ENCODE measurements at regions not wholly inside any gene's neighbourhood (a gene's known extent, or its start where the extent isn't known, plus 50 kb on each side); places are given as distances from the start of the nearest gene placed in this dataset.

DNA sequence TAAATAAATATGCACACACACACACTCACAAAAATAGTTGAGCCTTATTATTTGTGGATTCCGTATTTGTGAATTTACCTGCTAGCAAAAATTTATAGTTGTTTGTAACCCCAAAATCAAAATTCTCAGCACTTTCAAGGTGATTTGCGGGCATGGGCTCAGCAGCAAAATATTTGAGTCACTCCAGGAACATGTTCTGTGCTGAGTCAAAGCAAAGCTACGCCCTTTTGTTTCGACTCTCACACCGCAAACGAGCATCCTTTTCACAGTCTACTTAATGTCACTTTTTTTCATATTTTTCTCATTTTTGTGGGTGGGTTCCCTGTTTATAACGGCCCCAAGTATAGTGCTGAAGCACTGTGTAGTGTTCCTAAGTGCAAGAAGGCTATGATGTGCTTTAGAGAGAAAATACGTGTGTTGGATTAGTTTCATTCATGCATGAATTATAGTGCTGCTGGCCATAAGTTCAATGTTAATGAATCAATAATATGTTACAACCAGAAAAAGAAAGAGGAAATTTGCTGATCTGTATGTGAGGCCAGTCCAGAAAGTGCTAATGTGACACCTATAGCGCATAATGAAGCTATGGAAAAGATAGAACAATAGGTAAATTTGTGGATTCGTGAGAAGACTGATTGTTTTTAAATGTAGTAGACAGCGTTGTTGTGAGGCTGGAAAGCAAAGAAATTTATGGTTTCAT lies 723.2 kb upstream of the AGA start:
- peaks cover 10% of the 10 kb centered on the region for H3K9me3 ChIP-seq (replicated peaks; ENCODE audit: control insufficient read depth, low read depth, low read length)
- 53% methylated on average over 7 of the region's 11 CpGs for WGBS (ENCODE audit: insufficient coverage)
- H3K4me1 ChIP-seq (ENCODE audit: control insufficient read depth, insufficient read depth, low read length): no peaks in the 10 kb centered on the region
- H3K36me3 ChIP-seq (ENCODE audit: control insufficient read depth, insufficient read depth, low read length): no peaks in the 10 kb centered on the region
- no peak overlapping the region for H3K27ac ChIP-seq (ENCODE audit: low read length)
- DNase-seq: no peak
- no peaks in the 10 kb centered on the region for H3K27me3 ChIP-seq (ENCODE audit: control insufficient read depth, insufficient read depth, low read length)
- no peak overlapping the region for H3K4me3 ChIP-seq (ENCODE audit: low read length)

DNA sequence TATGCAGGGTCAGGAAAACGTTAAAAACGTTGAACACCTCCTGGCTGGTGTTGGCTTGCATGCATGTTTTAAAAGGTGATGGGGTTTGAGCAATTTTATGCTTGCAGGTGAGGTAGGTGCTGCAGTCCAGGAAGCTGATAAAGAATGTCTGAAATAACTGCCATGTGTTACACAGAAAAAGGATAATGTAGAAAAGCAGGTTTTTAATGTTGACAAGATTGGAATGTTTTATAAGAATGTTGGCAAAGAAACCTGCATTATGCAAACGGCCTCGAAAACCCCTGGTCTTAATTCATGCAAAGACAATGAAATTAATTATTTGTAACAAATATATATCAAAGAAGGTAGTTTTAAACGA lies 723.7 kb upstream of the AGA start:
- H3K27me3 ChIP-seq (ENCODE audit: control insufficient read depth, insufficient read depth, low read length): no peaks in the 10 kb centered on the region
- H3K27ac ChIP-seq (ENCODE audit: low read length): no peak overlapping the region
- 3% methylated on average over 2 of the region's 5 CpGs for WGBS (ENCODE audit: insufficient coverage)
- H3K9me3 ChIP-seq (replicated peaks; ENCODE audit: control insufficient read depth, low read depth, low read length): peaks cover 6% of the 10 kb centered on the region
- DNase-seq: no peak
- H3K4me1 ChIP-seq (ENCODE audit: control insufficient read depth, insufficient read depth, low read length): no peaks in the 10 kb centered on the region
- H3K4me3 ChIP-seq (ENCODE audit: low read length): no peak overlapping the region
- no peaks in the 10 kb centered on the region for H3K36me3 ChIP-seq (ENCODE audit: control insufficient read depth, insufficient read depth, low read length)

DNA sequence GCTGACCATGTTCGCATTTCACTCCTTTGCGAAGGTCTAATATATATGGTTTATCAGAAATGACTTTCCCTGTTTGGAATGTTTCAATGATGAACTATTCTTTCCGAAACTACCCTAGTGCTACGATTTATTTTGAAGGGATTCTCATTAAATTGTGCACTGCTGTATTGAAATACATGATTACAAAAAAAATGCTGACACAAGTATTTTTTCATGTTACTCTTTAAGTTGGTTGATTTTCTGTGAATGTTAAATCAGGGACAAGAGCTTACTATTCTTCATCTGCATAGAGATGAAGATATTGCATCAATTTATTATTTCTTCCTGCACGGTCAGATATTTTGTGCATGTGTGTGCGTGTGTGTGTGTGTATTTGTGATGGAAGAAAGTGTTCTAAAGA lies 731.5 kb upstream of the AGA start:
- no peak for DNase-seq
- Histone ChIP-seq H3K9me3 (replicated peaks; ENCODE audit: control insufficient read depth, low read depth, low read length) (no peaks in the 10 kb centered on the region), H3K4me3 (ENCODE audit: low read length) (no peak overlapping the region), H3K36me3 (ENCODE audit: control insufficient read depth, insufficient read depth, low read length) (no peaks in the 10 kb centered on the region), H3K27me3 (ENCODE audit: control insufficient read depth, insufficient read depth, low read length) (no peaks in the 10 kb centered on the region), H3K4me1 (ENCODE audit: control insufficient read depth, insufficient read depth, low read length) (no peaks in the 10 kb centered on the region), H3K27ac (ENCODE audit: low read length) (no peak overlapping the region)
- WGBS (ENCODE audit: insufficient coverage): no CpG with 5 or more reads among the region's 6 CpGs

DNA sequence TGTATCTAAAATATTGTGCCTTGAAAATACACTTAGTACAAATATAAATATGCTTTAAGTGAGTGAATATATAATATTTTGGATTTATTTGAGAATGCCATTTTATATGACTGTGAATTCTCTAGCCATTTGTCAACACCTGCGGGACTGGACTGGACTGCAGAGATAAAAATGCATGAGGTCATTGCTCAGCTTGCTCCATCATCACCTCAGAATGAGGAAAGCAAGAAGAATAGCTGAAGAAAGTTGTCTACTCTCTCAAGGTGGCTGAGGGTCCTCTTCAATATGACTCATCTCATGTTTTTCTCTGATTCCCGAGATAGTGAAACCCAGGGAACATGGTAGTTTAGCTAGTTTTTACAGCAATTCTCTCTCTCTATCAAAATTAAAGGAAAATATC lies 732.5 kb upstream of the AGA start:
- no CpG with 5 or more reads among the region's 2 CpGs for WGBS (ENCODE audit: insufficient coverage)
- H3K27ac ChIP-seq (ENCODE audit: low read length): no peak overlapping the region
- DNase-seq: no peak

DNA sequence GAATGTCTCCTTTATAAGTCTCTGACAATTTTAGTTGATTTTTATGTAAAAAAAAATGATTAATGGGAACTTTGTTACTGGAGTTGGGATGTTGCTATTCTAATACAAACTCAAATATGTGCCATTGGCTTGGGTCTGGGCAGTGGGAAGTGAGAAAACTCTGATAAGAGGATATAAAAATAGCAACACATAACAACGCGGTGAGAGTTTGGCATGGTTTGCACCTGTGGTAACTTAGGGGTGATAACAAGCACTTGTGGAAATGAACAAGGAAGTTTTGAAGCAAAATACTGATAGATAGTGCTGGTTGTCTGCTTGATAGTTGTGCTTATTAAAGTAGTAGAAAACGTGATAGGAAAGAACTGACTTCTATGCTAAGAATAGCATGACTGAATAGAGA lies 743.3 kb upstream of the AGA start:
- H3K4me1 ChIP-seq (ENCODE audit: control insufficient read depth, insufficient read depth, low read length): no peaks in the 10 kb centered on the region
- H3K9me3 ChIP-seq (replicated peaks; ENCODE audit: control insufficient read depth, low read depth, low read length): no peaks in the 10 kb centered on the region
- H3K27me3 ChIP-seq (ENCODE audit: control insufficient read depth, insufficient read depth, low read length): no peaks in the 10 kb centered on the region
- no peak overlapping the region for H3K27ac ChIP-seq (ENCODE audit: low read length)
- no peaks in the 10 kb centered on the region for H3K36me3 ChIP-seq (ENCODE audit: control insufficient read depth, insufficient read depth, low read length)
- H3K4me3 ChIP-seq (ENCODE audit: low read length): no peak overlapping the region
- 97% methylated on average over 3 of the region's 3 CpGs for whole genome bisulfite sequencing (ENCODE audit: insufficient coverage)
- DNase-seq: no peak

More for the DNA sequence above, 732.5 kb upstream of the AGA start:
- no peaks in the 10 kb centered on the region for H3K36me3 ChIP-seq (ENCODE audit: control insufficient read depth, insufficient read depth, low read length)
- H3K27me3 ChIP-seq (ENCODE audit: control insufficient read depth, insufficient read depth, low read length): no peaks in the 10 kb centered on the region
- H3K4me3 ChIP-seq (ENCODE audit: low read length): no peak overlapping the region
- H3K4me1 ChIP-seq (ENCODE audit: control insufficient read depth, insufficient read depth, low read length): no peaks in the 10 kb centered on the region
- H3K9me3 ChIP-seq (replicated peaks; ENCODE audit: control insufficient read depth, low read depth, low read length): no peaks in the 10 kb centered on the region

DNA sequence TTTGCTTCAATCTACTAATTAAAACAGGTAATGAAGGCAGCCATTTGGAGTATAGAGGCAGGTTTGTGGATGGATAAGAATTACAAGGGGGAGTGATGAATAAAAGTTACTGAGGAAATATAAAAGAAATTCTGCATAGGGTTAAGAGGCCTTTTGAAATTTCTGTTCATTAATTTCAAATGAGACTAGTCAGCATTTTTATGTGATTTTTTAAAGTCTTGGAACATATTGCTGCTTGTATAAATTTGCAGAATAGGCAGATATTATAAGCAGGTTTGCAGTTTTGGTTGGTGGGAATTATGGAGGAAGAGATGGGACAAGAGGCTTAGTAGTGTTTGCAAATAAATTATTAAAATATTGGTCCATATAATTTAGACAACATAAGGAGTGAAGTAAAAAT lies 750.4 kb upstream of the AGA start:
- Histone ChIP-seq H3K4me3 (ENCODE audit: low read length) (no peak overlapping the region), H3K9me3 (replicated peaks; ENCODE audit: control insufficient read depth, low read depth, low read length) (no peaks in the 10 kb centered on the region), H3K4me1 (ENCODE audit: control insufficient read depth, insufficient read depth, low read length) (no peaks in the 10 kb centered on the region), H3K27me3 (ENCODE audit: control insufficient read depth, insufficient read depth, low read length) (no peaks in the 10 kb centered on the region), H3K36me3 (ENCODE audit: control insufficient read depth, insufficient read depth, low read length) (no peaks in the 10 kb centered on the region), H3K27ac (ENCODE audit: low read length) (no peak overlapping the region)
- DNase-seq: no peak

DNA sequence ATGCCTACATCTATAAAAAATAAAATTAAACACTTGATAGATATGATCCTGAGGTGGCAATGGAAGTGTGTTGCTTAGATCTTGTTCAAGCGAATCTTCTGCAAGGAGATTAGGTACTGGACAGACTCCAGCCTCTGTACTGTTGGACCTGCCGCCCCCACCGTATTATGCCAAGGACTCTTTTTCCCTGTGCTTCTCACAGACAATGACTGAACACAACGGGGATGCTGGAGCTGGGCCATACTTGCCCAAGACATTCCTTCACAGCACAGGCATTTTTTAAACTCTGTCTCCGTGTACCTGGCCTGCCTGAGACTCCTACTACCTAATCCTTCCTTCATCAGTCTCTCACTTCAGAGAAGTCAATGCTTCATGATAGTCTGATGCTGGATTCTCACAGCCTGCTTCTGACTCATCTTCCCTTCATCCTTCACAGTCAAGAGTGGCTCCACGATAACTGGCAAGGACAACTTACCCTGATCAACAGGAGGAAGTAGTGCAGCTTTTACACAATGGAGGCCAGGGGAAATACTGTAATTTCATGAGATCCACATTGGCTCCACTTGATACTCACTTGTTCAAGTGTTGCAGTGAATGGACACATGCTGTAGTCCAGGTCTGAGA lies 754.6 kb upstream of the AGA start:
- Histone ChIP-seq H3K9me3 (replicated peaks; ENCODE audit: control insufficient read depth, low read depth, low read length) (no peaks in the 10 kb centered on the region), H3K4me3 (ENCODE audit: low read length) (no peak overlapping the region), H3K36me3 (ENCODE audit: control insufficient read depth, insufficient read depth, low read length) (no peaks in the 10 kb centered on the region), H3K27me3 (ENCODE audit: control insufficient read depth, insufficient read depth, low read length) (no peaks in the 10 kb centered on the region), H3K27ac (ENCODE audit: low read length) (no peak overlapping the region), H3K4me1 (ENCODE audit: control insufficient read depth, insufficient read depth, low read length) (no peaks in the 10 kb centered on the region)
- no peak for DNase-seq
- WGBS (ENCODE audit: insufficient coverage): 79% methylated on average over 5 of the region's 6 CpGs

DNA sequence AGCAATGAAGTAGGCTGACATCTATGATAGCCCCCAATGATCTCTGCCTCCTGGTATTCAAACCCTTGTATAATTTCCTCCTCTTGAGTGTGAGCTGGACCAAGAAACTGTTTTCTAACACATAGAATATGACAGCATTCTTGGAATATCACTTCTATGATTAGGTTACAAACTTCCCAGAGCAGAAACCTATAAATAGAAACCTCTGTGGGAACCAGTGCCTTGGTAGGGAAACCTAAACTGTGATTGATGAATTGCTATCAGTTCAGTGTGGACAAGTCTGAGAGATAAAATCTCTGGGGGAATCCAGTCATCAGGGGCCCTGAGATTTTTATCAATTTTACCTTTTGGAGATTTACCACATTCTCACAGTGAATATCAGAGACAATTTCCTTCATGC lies 756.5 kb upstream of the AGA start:
- Histone ChIP-seq H3K27ac (ENCODE audit: low read length) (no peak overlapping the region), H3K36me3 (ENCODE audit: control insufficient read depth, insufficient read depth, low read length) (no peaks in the 10 kb centered on the region), H3K27me3 (ENCODE audit: control insufficient read depth, insufficient read depth, low read length) (no peaks in the 10 kb centered on the region), H3K4me1 (ENCODE audit: control insufficient read depth, insufficient read depth, low read length) (no peaks in the 10 kb centered on the region), H3K9me3 (replicated peaks; ENCODE audit: control insufficient read depth, low read depth, low read length) (no peaks in the 10 kb centered on the region), H3K4me3 (ENCODE audit: low read length) (no peak overlapping the region)
- DNase-seq: no peak

DNA sequence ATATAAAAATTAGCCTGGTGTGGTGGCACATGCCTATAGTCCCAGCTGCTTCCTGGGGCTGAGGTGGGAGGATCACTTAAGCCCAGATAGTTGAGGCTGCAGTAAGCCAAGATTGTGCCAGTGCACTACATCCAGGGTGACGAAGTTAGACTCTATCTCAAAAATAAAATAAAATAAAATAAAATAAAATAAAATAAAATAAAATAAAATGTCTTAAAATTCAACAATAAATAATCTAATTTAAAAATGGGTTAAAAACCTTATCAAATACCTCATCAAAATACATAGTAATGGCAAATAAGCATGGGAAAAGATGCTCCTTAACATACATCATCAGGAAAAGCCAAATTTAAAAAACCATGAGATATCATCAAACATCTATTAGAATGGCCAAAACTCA lies 760.2 kb upstream of the AGA start:
- no peaks in the 10 kb centered on the region for H3K36me3 ChIP-seq (ENCODE audit: control insufficient read depth, insufficient read depth, low read length)

DNA sequence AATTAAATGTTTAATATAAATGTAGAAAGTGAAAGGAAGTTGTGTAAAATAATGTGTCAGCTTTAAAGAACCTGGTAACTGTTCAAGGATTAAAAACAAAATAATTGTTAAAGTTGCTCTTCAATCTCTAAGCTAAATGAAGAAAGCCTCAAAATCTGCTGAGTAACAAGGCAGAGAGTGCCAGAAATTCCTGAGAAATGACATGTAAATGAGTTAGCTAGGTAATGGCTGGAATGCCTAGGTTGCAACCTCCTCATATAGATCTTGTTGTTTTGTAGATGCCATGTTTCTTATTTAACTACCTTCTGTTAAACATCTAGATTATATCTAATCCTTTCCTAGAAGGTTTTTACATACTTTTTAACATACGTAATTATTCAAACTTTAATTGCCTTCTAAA lies 763.6 kb upstream of the AGA start:
- H3K27me3 ChIP-seq (ENCODE audit: control insufficient read depth, insufficient read depth, low read length): no peaks in the 10 kb centered on the region
- no peak for DNase-seq
- H3K9me3 ChIP-seq (replicated peaks; ENCODE audit: control insufficient read depth, low read depth, low read length): peaks cover 2% of the 10 kb centered on the region
- WGBS (ENCODE audit: insufficient coverage): no CpG with 5 or more reads among the region's 1 CpG
- no peak overlapping the region for H3K27ac ChIP-seq (ENCODE audit: low read length)
- no peaks in the 10 kb centered on the region for H3K4me1 ChIP-seq (ENCODE audit: control insufficient read depth, insufficient read depth, low read length)
- H3K4me3 ChIP-seq (ENCODE audit: low read length): no peak overlapping the region
- no peaks in the 10 kb centered on the region for H3K36me3 ChIP-seq (ENCODE audit: control insufficient read depth, insufficient read depth, low read length)

More for the DNA sequence above, 760.2 kb upstream of the AGA start:
- no peak overlapping the region for H3K27ac ChIP-seq (ENCODE audit: low read length)
- H3K4me1 ChIP-seq (ENCODE audit: control insufficient read depth, insufficient read depth, low read length): no peaks in the 10 kb centered on the region
- DNase-seq: no peak
- H3K9me3 ChIP-seq (replicated peaks; ENCODE audit: control insufficient read depth, low read depth, low read length): no peaks in the 10 kb centered on the region
- H3K4me3 ChIP-seq (ENCODE audit: low read length): no peak overlapping the region
- H3K27me3 ChIP-seq (ENCODE audit: control insufficient read depth, insufficient read depth, low read length): no peaks in the 10 kb centered on the region
- WGBS (ENCODE audit: insufficient coverage): no CpG with 5 or more reads among the region's 1 CpG

DNA sequence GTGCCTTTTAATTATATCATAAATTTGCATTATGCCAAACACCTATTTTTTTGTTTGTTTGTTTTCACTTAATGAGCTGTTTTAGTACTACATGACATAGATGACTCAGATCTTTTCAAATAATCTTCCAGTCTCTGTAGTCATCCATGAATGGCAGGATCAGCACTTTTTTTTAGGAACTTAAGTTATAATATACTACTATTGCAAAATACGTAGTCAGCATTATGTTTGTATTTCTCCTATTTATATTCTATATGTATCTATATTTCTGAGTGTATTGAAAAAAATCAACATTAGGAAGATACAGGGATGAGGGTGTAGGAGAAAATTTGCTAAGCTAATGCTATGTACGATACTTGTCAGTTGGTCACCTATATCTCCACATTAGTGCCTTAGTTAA lies 773.1 kb upstream of the AGA start:
- no peak overlapping the region for H3K4me3 ChIP-seq (ENCODE audit: low read length)
- H3K9me3 ChIP-seq (replicated peaks; ENCODE audit: control insufficient read depth, low read depth, low read length): no peaks in the 10 kb centered on the region
- H3K36me3 ChIP-seq (ENCODE audit: control insufficient read depth, insufficient read depth, low read length): no peaks in the 10 kb centered on the region
- no peak overlapping the region for H3K27ac ChIP-seq (ENCODE audit: low read length)
- H3K27me3 ChIP-seq (ENCODE audit: control insufficient read depth, insufficient read depth, low read length): no peaks in the 10 kb centered on the region
- H3K4me1 ChIP-seq (ENCODE audit: control insufficient read depth, insufficient read depth, low read length): no peaks in the 10 kb centered on the region
- WGBS (ENCODE audit: insufficient coverage): no CpG with 5 or more reads among the region's 2 CpGs
- no peak for DNase-seq

All from muscle of leg (tissue), 3 donors.